HG02938 (cell line): ENCODE measurements at regions not wholly inside any gene's neighbourhood (a gene's known extent, or its start where the extent isn't known, plus 50 kb on each side); places are given as distances from the start of the nearest gene placed in this dataset.

ENCODE experiments used
- ATAC-seq: cut with Tn5 transposase; IDR thresholded peaks from one replicate; pipeline ENCODE4 v1.9.1; 2021; ENCODE audit warnings: mild to moderate bottlenecking, moderate library complexity; ENCODE audit not compliant: unreplicated experiment

DNA sequence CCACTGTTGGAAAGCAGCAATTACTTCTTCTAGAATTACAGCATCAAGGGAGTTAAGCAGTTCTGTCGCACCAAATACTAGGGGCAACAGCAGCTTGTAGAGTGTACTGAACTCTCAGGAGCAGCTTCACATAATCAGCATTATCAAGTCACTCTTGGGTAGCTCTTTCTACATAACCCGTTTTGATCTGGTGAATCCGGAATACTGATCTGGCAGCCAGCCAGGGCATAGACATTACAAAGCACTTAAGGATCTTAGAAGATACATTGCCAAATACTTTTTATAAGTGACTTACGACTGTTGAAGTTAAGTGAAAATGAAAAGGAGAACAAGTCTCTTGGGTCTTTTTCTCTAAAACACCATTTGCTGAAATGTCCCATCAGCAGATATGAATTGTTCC is 73.2 kb upstream of the NETO1 start:
- ATAC-seq, result no peak

DNA sequence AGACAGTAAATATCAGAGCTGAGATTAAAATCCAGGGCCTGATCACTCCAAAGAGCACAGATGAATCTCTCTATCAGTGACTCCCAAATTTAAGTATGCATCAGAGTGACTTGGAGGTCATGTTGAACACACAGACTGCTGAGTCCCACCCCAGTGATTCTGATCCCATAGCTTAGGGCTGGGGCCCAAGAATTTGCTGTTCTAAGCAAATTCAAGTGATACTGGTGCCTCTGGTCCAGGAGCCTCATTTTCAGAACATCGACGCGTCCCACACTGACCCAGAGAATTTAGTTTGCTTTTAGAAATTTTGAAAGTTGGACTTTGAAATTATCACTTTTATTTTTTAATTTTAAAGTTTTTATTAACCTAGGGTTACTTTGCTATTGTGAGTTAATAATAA is 72.7 kb upstream of the NETO1 start:
- ATAC-seq, result no peak

DNA sequence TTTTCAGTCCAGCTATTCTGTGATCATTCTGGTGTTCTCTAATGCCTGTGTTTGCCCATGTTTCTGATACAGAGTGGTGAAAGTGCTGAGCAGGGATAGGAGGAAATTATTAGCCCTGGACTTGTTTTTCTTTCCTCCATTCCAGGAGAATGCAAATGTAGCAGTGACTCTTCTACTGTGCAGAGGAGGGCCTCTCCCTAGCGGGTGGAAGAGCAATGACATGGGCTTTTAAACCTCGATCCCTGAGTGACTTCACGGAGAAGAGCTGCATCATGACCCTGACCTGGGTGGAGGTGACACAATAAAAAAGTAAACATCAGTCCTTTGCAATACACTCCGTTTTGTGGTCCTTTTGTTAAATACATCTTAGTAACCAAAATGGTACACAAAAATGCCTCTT is 68.0 kb upstream of the NETO1 start:
- no peak for ATAC-seq

DNA sequence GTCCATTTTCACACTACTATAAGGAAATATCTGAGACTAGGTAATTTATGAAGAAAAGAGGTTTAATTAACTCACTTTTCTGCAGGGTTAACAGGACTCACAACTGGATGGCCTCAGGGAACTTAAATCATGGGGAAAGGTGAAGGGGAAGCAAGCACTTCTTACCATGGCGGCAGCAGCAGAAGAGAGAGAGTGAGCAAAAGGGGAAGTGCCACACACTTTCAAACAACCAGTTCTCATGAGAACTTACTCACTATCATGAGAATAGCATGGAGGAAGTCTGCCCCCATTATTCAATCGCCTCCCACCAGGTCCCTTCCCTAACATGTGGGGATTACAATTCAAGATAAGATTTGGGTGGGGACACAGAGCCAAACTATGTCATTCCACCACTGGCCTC is 55.1 kb upstream of the NETO1 start:
- ATAC-seq, result no peak
